Memory B cell (primary cell): ENCODE measurements at regions not wholly inside any gene's neighbourhood (a gene's known extent, or its start where the extent isn't known, plus 50 kb on each side); places are given as distances from the start of the nearest gene placed in this dataset.

Experiments used
- ATAC-seq: fragments of 150-1000 bp; cut with Tn5 transposase; 2 replicates; pipeline ENCODE4 v1.10.0; 2021; ENCODE audit warnings: low read depth, mild to moderate bottlenecking, moderate library complexity
- DNase-seq, 2 donors: peaks; one replicate each; pipeline ENCODE4 v3.0.0; 2022; ENCODE audit warnings: low spot score in 2 of 2
- H3K27ac Mint-ChIP-seq: one replicate; pipeline ENCODE4 v1.8.0; 2022; ENCODE audit warnings: mild to moderate bottlenecking, moderate library complexity, mixed read lengths
- H3K27me3 Mint-ChIP-seq: one replicate; pipeline ENCODE4 v1.8.0; 2022; ENCODE audit warnings: mixed read lengths
- H3K36me3 Mint-ChIP-seq: one replicate; pipeline ENCODE4 v1.8.0; 2022; ENCODE audit warnings: mild to moderate bottlenecking, mixed read lengths
- H3K4me1 Mint-ChIP-seq: one replicate; pipeline ENCODE4 v1.8.0; 2022; ENCODE audit warnings: mixed read lengths
- H3K4me3 Mint-ChIP-seq: one replicate; pipeline ENCODE4 v1.8.0; 2022; ENCODE audit warnings: mild to moderate bottlenecking, moderate library complexity, mixed read lengths
- H3K9me3 Mint-ChIP-seq: one replicate; pipeline ENCODE4 v1.8.0; 2022; ENCODE audit warnings: mixed read lengths

DNA sequence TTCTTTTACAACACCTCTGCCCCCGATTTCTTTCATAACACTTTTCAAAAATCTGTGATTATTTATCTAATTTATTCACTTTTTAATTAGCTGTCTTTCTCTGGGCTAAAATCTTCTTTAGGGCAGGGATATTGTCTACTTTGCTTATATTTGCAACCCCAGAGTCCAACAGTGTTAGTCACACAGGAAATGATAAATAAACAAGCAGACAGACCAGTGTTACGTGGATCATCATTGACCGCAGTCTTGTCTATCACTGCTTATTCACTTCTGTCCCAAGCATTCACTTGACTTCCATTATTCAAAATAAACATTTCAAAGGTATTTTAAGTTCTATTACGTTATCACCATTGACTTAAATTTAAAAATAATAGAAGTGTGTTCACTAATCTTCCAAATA, 237.6 kb upstream of the UBE2E3 start:
- no peak for ATAC-seq
- no peak for DNase-seq
- Mint-ChIP-seq H3K4me1 (no peaks in the 10 kb centered on the region), H3K27me3 (peaks cover 2% of the 10 kb centered on the region), H3K36me3 (no peaks in the 10 kb centered on the region), H3K4me3 (no peak overlapping the region), H3K27ac (no peak overlapping the region), H3K9me3 (peaks cover 2% of the 10 kb centered on the region)

DNA sequence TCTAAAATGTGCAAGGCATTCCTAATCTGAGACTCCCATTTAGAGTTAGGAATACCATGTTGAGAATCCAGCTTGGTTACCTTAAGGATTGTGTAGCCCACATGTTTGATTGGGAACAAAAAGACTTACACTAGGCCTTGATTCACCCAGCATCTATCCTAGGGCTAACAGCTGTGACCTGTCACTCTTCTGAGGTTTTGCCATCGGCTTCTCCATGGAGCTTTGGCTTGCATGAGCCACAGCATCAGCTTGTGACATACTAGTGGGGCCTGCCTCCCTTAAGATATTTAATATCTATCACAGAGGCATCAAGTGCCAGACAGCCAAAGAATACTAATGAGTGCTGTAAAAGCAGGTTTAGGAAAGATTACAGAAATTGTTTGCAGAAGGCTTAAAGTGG, 241.3 kb upstream of the UBE2E3 start:
- no peak overlapping the region for H3K4me3 Mint-ChIP-seq
- ATAC-seq: no peak

DNA sequence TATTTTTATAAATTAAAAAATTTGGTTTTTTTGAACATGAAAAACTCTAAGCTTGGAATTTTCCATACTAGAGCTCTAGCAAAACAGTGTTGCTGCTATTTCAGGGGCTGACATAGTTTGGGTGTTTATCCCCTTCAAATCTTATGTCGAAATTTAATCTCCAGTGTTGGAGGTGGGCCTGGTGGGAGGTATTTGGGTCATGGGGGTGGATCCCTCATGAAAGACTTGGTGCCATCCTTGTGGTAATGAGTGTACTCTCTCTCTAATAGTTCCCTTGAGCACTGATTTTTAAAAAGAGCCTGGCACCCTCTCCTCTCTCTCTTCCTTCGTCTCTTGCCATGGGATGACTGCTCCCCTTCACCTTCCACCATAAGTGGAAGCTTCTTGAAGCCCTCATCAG, 244.6 kb upstream of the UBE2E3 start:
- Mint-ChIP-seq H3K36me3 (no peaks in the 10 kb centered on the region), H3K4me1 (no peaks in the 10 kb centered on the region), H3K9me3 (no peaks in the 10 kb centered on the region), H3K27ac (no peak overlapping the region), H3K4me3 (no peak overlapping the region), H3K27me3 (peaks cover 2% of the 10 kb centered on the region)
- ATAC-seq (no peak), DNase-seq (no peak)

More for the DNA sequence above, 241.3 kb upstream of the UBE2E3 start:
- H3K27ac Mint-ChIP-seq: no peak overlapping the region
- H3K9me3 Mint-ChIP-seq: no peaks in the 10 kb centered on the region
- DNase-seq: no peak
- H3K27me3 Mint-ChIP-seq: peaks cover 2% of the 10 kb centered on the region
- no peaks in the 10 kb centered on the region for H3K36me3 Mint-ChIP-seq
- no peaks in the 10 kb centered on the region for H3K4me1 Mint-ChIP-seq

DNA sequence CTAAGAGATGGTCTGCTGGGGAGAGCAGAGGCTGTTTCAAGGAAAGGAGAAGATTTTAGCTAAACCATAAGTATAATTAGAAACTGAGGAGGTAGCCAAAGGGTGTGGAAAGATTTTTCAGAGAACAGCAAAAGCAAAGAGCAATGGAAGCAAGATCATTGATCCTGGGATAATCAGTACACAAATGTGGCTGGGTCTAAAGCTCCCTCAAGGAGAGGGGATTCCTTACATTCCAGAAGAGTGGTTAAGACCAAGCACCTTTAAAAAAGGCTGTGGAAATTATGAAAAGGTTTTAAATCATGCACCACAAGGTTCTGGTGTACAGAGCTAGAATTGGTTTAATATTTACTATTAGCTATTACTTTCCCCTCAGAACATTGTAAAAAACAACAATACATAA, 246.0 kb upstream of the UBE2E3 start:
- Mint-ChIP-seq H3K36me3 (no peaks in the 10 kb centered on the region), H3K27ac (no peak overlapping the region), H3K27me3 (peaks cover 2% of the 10 kb centered on the region), H3K4me1 (no peaks in the 10 kb centered on the region), H3K4me3 (no peak overlapping the region), H3K9me3 (no peaks in the 10 kb centered on the region)
- DNase-seq: no peak
- no peak for ATAC-seq

DNA sequence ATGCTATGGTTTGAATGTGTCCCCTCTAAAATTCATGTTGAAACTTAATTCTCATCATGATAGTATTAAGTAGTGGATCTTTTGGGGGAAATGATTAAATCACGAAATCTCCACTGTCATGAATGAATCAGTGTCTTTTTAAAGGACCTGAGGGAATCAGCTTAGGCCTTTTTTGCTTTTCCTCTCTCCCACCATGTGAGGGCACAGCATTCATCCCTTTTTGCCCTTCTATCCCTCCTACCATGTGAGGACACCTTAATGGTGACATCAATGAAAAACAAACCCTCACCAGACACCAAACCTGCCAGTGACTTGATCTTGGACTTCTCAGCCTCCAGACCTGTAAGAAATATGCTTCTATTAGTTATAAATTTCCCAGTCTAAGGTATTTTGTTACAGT, 247.1 kb upstream of the UBE2E3 start:
- Mint-ChIP-seq H3K9me3 (no peaks in the 10 kb centered on the region), H3K4me1 (no peaks in the 10 kb centered on the region), H3K27me3 (peaks cover 2% of the 10 kb centered on the region), H3K36me3 (no peaks in the 10 kb centered on the region), H3K4me3 (no peak overlapping the region), H3K27ac (no peak overlapping the region)
- ATAC-seq (no peak), DNase-seq (no peak)

DNA sequence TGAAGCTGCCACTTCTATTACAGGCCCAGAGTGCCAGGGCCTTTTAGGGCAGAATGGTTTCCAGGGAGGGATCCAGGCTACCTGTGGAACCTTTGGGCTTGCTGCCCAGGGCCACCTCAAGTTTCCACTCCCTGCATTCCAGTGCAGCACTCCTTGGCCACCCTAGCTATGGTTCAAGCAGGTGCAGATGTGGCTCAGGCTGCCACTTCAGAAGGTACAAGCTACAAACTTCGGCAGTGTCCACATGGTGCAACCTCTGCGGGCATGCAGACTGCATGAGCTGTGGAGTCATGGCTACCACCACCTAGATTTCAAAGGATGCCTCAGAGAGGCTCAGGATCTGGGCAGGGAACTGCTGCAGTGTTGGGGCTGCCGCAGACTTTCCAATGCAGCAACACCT, 248.1 kb upstream of the UBE2E3 start:
- peaks cover 2% of the 10 kb centered on the region for H3K27me3 Mint-ChIP-seq
- H3K27ac Mint-ChIP-seq: no peak overlapping the region
- H3K4me3 Mint-ChIP-seq: no peak overlapping the region
- H3K36me3 Mint-ChIP-seq: no peaks in the 10 kb centered on the region
- ATAC-seq (no peak), DNase-seq (no peak)
- no peaks in the 10 kb centered on the region for H3K9me3 Mint-ChIP-seq
- H3K4me1 Mint-ChIP-seq: no peaks in the 10 kb centered on the region

DNA sequence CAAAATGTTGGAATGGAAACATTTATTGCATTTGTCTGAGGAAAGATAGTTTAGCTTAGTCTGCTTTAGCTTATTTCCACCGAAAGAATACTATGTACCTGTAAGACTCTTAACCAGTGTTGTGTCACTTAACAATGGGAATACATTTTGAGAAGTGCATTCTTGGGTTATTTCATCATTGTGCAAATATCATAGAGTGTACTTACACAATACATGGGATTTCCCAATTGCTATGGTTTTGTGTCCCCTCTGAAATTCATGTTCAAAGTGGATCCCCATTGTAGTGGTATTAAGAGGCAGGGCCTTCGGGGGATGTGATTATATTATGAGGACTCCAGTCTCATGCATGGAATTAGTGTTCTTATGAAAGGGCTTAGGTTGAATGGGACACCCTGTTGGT, 249.4 kb upstream of the UBE2E3 start:
- H3K9me3 Mint-ChIP-seq: no peaks in the 10 kb centered on the region
- no peak overlapping the region for H3K4me3 Mint-ChIP-seq
- DNase-seq (no peak), ATAC-seq (no peak)
- no peak overlapping the region for H3K27ac Mint-ChIP-seq
- peaks cover 3% of the 10 kb centered on the region for H3K27me3 Mint-ChIP-seq
- no peaks in the 10 kb centered on the region for H3K4me1 Mint-ChIP-seq
- H3K36me3 Mint-ChIP-seq: no peaks in the 10 kb centered on the region

DNA sequence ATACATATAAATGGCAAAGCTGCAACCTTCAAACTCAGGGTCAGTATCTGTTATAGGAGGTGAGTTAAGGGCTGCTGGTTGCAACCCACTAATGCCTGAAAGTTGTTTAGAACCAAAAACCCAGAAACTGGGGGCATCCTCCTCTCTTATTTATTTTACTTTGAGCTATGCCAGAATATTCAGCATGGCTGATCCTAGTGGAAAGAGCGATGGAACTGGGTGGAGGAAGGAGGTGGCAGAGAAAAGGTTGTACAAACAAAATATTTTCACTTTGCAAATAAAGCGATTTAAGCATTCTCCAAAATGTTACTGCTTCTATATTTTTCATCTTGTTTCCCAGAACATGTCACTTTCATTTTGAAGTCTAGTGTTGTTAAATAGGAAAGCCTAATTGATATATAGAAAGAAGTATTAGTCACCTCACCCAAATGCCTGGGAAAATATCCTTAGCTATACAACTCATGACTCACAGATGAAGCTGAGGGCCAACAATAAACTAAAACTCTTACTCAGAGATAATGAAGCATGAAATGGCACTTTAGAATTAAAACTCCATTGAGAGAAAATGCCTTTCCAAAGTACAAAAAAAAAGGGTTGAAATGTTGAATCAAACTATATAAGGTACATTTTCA, 251.4 kb upstream of the UBE2E3 start:
- ATAC-seq (no peak), DNase-seq (no peak)
- H3K9me3 Mint-ChIP-seq: no peaks in the 10 kb centered on the region
- H3K4me1 Mint-ChIP-seq: no peaks in the 10 kb centered on the region
- peaks cover 3% of the 10 kb centered on the region for H3K27me3 Mint-ChIP-seq
- no peaks in the 10 kb centered on the region for H3K36me3 Mint-ChIP-seq
- no peak overlapping the region for H3K4me3 Mint-ChIP-seq
- no peak overlapping the region for H3K27ac Mint-ChIP-seq

DNA sequence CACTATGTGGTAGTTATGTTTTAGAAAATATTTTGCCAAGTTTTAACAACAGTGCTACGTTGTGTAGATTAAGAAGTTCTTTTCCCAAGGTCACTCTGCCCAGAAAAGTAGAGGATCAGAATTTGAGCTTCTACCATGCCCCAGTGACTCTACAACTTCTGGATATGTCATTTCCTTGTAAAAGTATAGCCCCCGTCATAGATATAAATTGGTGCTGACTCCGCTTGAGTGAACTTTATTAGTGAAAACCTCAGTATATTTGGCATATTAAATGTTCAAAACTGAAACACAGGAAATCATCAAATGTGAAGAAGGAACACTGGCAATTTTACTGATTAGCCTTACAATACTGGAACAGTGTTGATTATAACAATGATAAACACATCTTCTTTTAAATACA, 256.7 kb upstream of the UBE2E3 start:
- H3K27me3 Mint-ChIP-seq: peaks cover 2% of the 10 kb centered on the region
- no peak overlapping the region for H3K4me3 Mint-ChIP-seq
- H3K27ac Mint-ChIP-seq: no peak overlapping the region
- H3K36me3 Mint-ChIP-seq: no peaks in the 10 kb centered on the region
- DNase-seq (no peak), ATAC-seq (no peak)
- no peaks in the 10 kb centered on the region for H3K4me1 Mint-ChIP-seq
- no peaks in the 10 kb centered on the region for H3K9me3 Mint-ChIP-seq

DNA sequence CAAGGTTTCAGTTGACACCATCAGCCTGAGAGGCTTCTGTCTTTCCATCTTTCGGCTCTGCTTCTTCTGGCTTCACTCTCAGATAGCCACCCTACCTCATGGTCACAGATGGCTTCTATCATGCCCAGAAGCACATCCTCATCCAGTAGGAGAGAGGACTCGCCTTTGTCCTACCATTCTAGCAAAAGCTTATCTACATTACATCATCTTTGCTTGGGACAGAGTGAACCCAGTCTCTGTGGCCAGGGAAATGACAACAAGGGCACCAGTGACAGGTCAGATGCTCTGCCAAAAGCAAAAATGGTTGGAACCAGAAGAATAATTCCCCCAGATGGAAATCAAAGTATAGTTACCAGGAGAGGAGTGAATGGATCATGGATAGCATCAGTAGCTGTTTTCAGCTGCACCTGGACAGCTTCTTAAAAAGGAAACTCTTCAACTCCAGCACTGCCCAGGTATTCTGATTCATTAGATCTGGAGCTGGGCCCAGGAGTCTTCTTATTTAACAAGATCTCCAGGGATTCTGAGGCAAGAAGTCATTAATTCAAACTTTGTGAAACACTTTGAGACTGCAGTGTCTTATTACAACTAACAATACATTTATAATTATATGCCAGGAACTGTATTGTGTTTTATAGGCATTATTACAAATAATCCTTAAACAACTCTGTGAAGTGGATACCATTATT, 257.7 kb upstream of the UBE2E3 start:
- peaks cover 2% of the 10 kb centered on the region for H3K27me3 Mint-ChIP-seq
- H3K9me3 Mint-ChIP-seq: no peaks in the 10 kb centered on the region
- no peaks in the 10 kb centered on the region for H3K4me1 Mint-ChIP-seq
- no peak overlapping the region for H3K4me3 Mint-ChIP-seq
- DNase-seq: no peak
- ATAC-seq: no peak
- H3K27ac Mint-ChIP-seq: no peak overlapping the region
- H3K36me3 Mint-ChIP-seq: no peaks in the 10 kb centered on the region

DNA sequence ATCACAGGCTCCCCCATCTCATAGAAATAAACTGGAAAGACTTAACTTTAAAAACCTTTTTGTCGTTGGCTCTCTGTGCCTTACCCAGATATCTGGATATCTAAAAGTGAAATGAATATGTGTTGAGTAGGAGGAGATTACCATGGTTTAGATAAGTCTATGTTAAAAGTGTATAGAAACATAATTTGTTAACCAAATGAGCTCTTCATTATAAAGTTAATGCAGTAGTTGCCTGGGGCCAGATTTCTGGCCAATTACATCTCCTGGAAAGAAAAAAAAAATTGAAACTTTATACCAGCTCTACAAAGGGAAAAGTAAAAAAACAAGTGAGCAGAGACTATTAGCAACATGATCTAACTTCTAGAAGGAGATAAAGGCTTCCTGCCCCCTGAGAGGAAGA, 259.6 kb upstream of the UBE2E3 start:
- Mint-ChIP-seq H3K9me3 (peaks cover 2% of the 10 kb centered on the region), H3K27me3 (no peaks in the 10 kb centered on the region), H3K4me3 (no peak overlapping the region), H3K27ac (no peak overlapping the region), H3K4me1 (no peaks in the 10 kb centered on the region), H3K36me3 (no peaks in the 10 kb centered on the region)
- no peak for DNase-seq
- ATAC-seq: no peak

DNA sequence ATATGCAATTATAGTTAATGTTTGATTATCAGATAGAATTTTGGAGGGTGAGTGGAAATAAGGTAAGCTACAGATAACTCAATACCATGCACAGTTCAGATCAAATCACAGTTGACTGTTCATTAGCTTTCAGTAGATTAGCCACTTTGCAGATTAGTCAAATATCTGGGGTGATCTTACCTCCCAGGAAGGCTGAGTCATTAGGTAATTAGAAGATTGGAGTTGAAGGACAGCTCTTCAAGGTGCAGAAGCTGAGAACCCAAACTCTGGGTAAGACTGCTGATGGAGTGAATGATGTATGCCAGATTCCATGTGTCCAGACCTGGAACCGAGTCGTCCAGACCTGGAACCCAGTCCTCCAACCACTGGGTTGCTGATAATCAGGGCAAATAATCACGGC, 262.8 kb upstream of the UBE2E3 start:
- DNase-seq (no peak), ATAC-seq (no peak)
- H3K27me3 Mint-ChIP-seq: no peaks in the 10 kb centered on the region

DNA sequence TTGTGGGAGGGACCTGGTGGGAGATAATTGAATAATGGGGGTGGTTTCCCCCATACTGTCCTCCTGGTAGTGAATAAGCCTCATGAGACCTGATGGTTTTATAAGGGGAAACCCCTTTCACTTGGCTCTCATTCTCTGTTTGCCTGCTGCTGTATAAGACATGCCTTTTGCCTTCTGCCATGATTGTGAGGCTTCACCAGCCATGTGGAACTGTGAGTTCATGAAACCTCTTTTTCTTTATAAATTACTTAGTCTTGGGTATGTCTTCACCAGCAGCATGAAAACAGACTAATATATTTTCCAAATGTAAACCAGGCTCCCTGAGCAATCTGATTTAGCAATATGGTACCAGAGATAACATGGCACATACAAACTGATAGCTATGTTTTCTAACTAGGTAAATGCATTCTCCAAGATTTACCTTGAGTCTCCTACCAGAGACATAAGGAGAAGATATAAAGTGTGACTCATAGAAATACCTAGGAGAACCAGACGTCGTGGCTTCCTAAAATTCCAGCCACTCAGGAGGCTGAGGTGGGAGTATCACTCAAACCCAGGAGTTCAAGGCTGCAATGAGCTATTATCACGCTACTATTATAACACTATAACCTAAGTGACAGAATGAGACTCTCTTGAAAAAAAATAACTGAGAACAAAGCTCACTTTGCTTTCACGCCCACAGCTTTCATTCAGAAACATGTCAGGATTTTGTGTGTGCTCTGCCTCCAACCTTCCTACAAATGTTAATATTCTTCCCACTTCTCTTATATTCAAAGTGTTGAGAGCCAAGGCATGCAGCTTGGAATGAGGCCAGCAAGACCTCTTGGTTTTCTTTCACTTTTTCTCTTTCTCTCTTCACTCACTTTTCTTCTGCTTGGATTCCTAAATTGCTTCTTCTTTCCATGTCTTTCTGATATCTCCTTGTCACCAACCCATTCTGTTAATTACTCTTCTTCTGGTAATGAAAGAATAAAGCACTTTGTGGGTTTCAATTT, 263.9 kb upstream of the UBE2E3 start:
- peaks cover 2% of the 10 kb centered on the region for H3K9me3 Mint-ChIP-seq
- H3K27me3 Mint-ChIP-seq: no peaks in the 10 kb centered on the region
- DNase-seq (no peak), ATAC-seq (no peak)
- H3K27ac Mint-ChIP-seq: no peak overlapping the region
- no peaks in the 10 kb centered on the region for H3K36me3 Mint-ChIP-seq
- H3K4me1 Mint-ChIP-seq: no peaks in the 10 kb centered on the region
- no peak overlapping the region for H3K4me3 Mint-ChIP-seq

More for the DNA sequence above, 262.8 kb upstream of the UBE2E3 start:
- Mint-ChIP-seq H3K9me3 (peaks cover 2% of the 10 kb centered on the region), H3K27ac (no peak overlapping the region), H3K4me1 (no peaks in the 10 kb centered on the region), H3K36me3 (no peaks in the 10 kb centered on the region), H3K4me3 (no peak overlapping the region)

DNA sequence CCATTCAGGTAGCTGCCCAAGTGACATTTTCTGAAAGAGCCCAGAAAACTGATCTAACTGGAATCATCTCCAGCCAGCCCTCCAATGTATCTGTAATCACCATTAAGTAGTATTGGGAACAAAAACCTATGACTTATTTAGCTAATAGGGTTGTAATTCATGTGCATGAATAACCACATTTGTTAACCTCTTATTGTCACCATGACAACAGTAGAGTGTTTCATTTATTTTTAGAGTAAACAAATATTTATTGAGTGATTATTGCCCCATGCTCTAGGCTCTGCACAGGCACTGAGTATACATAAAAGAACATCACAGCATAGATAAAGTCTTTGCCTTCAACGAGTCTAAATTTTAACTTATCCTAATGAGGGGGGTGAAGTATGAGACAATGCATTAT, 265.4 kb upstream of the UBE2E3 start:
- Mint-ChIP-seq H3K4me1 (no peaks in the 10 kb centered on the region), H3K27ac (no peak overlapping the region), H3K27me3 (no peaks in the 10 kb centered on the region), H3K4me3 (no peak overlapping the region), H3K36me3 (no peaks in the 10 kb centered on the region), H3K9me3 (peaks cover 2% of the 10 kb centered on the region)
- DNase-seq: no peak
- ATAC-seq: no peak
